SU-DHL-6 (cell line): ENCODE measurements at regions not wholly inside any gene's neighbourhood (a gene's known extent, or its start where the extent isn't known, plus 50 kb on each side); places are given as distances from the start of the nearest gene placed in this dataset.

Source experiments
- CTCF ChIP-seq: fragments of 200-600 bp; sonication (generic); IDR thresholded peaks from one replicate; pipeline ENCODE4 v1.5.1; 2017; ENCODE audit warnings: antibody characterized with exemption, mild to moderate bottlenecking, low read length, moderate library complexity; ENCODE audit not compliant: insufficient read depth, poor library complexity, severe bottlenecking
- EZH2phosphoT487 ChIP-seq: fragments of 200-600 bp; sonication (generic), shearing (Covaris generic); conservative IDR thresholded peaks from 2 replicates; pipeline ENCODE4 v1.6.1; 2018; ENCODE audit warnings: mild to moderate bottlenecking, antibody characterized with exemption, low read length, moderate library complexity, mixed read lengths

DNA sequence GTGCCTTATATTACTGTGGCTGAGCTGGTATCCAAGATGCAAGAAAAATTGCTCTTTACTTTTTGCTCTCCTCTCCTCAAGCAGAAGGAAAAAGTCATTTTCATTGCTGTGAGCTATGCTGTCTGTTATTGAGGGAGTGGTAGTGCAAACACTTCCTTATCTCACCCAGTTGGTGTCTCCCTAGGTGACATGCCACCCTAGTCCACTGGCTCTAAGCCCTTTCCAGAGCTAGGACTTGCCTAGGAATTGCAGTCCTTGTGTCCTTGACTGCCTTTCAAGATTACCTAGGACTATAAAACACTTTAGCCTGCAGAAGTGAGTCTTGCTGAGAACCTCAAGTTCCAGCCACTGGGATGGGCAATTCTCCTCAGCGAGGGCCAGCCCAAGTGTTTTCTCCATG is 458.3 kb downstream of the MRPL39 start:
- TF ChIP-seq EZH2phosphoT487, result no peak
- no peak for TF ChIP-seq CTCF
